WERI-Rb-1 (cell line): ENCODE measurements at regions not wholly inside any gene's neighbourhood (a gene's known extent, or its start where the extent isn't known, plus 50 kb on each side); places are given as distances from the start of the nearest gene placed in this dataset.

Experiments used
- DNase-seq: peaks from one replicate; pipeline ENCODE4 v3.0.0-alpha.2; 2020
- H3K27ac ChIP-seq: fragments of 250-450 bp; sonication (Bioruptor Pico); 2 replicates; pipeline ENCODE4 v1.5.1; 2020; ENCODE audit warnings: mild to moderate bottlenecking, moderate library complexity
- H3K27me3 ChIP-seq: fragments of 250-450 bp; sonication (Bioruptor Pico); 2 replicates; pipeline ENCODE4 v1.5.1; 2021; ENCODE audit warnings: mild to moderate bottlenecking, low read depth, moderate library complexity; ENCODE audit not compliant: insufficient read depth, severe bottlenecking
- H3K36me3 ChIP-seq: fragments of 250-450 bp; sonication (Bioruptor Pico); 2 replicates; pipeline ENCODE4 v1.5.1; 2020; ENCODE audit warnings: mild to moderate bottlenecking, moderate library complexity
- H3K4me3 ChIP-seq: 2 replicates; pipeline ENCODE4 v1.5.1; 2011; ENCODE audit warnings: low read depth, mild to moderate bottlenecking, control low read depth, low read length
- H3K9me3 ChIP-seq: fragments of 250-450 bp; sonication (Bioruptor Pico); 2 replicates; pipeline ENCODE4 v1.5.1; 2021; ENCODE audit warnings: mild to moderate bottlenecking, moderate library complexity; ENCODE audit not compliant: severe bottlenecking
- CTCF ChIP-seq: IDR thresholded peaks from 2 replicates; pipeline ENCODE4 v1.5.1; 2011; ENCODE audit warnings: low read depth, mild to moderate bottlenecking, control low read depth, inconsistent platforms, low read length

- Histone ChIP-seq H3K9me3 (no peaks in the 10 kb centered on the region), H3K27me3 (no peaks in the 10 kb centered on the region), H3K36me3 (no peaks in the 10 kb centered on the region), H3K4me3 (no peak overlapping the region), H3K27ac (no peak overlapping the region)
- TF ChIP-seq CTCF, result no peak
- no peak for DNase-seq
Measured at GRCh38 chr5:121018004-121018403, 553.9 kb downstream of the PRR16 start.

GRCh38 chr5:121019106-121019505, 555.0 kb downstream of the PRR16 start:
- Histone ChIP-seq H3K27me3 (no peaks in the 10 kb centered on the region), H3K4me3 (no peak overlapping the region), H3K9me3 (no peaks in the 10 kb centered on the region), H3K27ac (no peak overlapping the region), H3K36me3 (no peaks in the 10 kb centered on the region)
- DNase-seq, result no peak
- TF ChIP-seq CTCF, result no peak

GRCh38 chr5:121019734-121020133, 555.6 kb downstream of the PRR16 start:
- no peak overlapping the region for H3K27ac ChIP-seq
- TF ChIP-seq CTCF, result no peak
- no peaks in the 10 kb centered on the region for H3K36me3 ChIP-seq
- no peak for DNase-seq
- H3K4me3 ChIP-seq, result no peak overlapping the region
- no peaks in the 10 kb centered on the region for H3K27me3 ChIP-seq
- H3K9me3 ChIP-seq, result no peaks in the 10 kb centered on the region

GRCh38 chr5:121021681-121022080, 557.6 kb downstream of the PRR16 start:
- Histone ChIP-seq H3K27ac (no peak overlapping the region), H3K27me3 (no peaks in the 10 kb centered on the region), H3K4me3 (no peak overlapping the region), H3K9me3 (no peaks in the 10 kb centered on the region), H3K36me3 (no peaks in the 10 kb centered on the region)
- TF ChIP-seq CTCF, result no peak
- DNase-seq, result no peak

GRCh38 chr5:121024416-121025311, 560.6 kb downstream of the PRR16 start:
- DNase-seq, result no peak
- Histone ChIP-seq H3K36me3 (no peaks in the 10 kb centered on the region), H3K4me3 (no peak overlapping the region), H3K27me3 (no peaks in the 10 kb centered on the region), H3K27ac (no peak overlapping the region), H3K9me3 (no peaks in the 10 kb centered on the region)
- TF ChIP-seq CTCF, result no peak

GRCh38 chr5:121025671-121026070, 561.6 kb downstream of the PRR16 start:
- Histone ChIP-seq H3K27me3 (no peaks in the 10 kb centered on the region), H3K9me3 (no peaks in the 10 kb centered on the region), H3K27ac (no peak overlapping the region), H3K36me3 (no peaks in the 10 kb centered on the region), H3K4me3 (no peak overlapping the region)
- no peak for DNase-seq
- no peak for TF ChIP-seq CTCF
